GM12892 (cell line): ENCODE measurements at regions not wholly inside any gene's neighbourhood (a gene's known extent, or its start where the extent isn't known, plus 50 kb on each side); places are given as distances from the start of the nearest gene placed in this dataset.

Experiments
- POLR2A ChIP-seq: IDR thresholded peaks from 2 replicates; pipeline ENCODE4 v1.6.1; 2011; ENCODE audit warnings: low read depth, low read length, control low read depth
- POLR2AphosphoS5 ChIP-seq: IDR thresholded peaks from 2 replicates; pipeline ENCODE4 v1.6.1; 2011; ENCODE audit warnings: low read depth, low read length, control low read depth
- TAF1 ChIP-seq: IDR thresholded peaks from 2 replicates; pipeline ENCODE4 v1.6.1; 2011; ENCODE audit warnings: low read depth, mild to moderate bottlenecking, control low read depth, low read length, borderline replicate concordance

GRCh38 chr2:198595721-198596120 lies 791.3 kb downstream of the PLCL1 start:
- no peak for TF ChIP-seq TAF1
- no peak for TF ChIP-seq POLR2A
- TF ChIP-seq POLR2AphosphoS5 = no peak
